ENCODE measurements at regions not wholly inside any gene's neighbourhood (a gene's known extent, or its start where the extent isn't known, plus 50 kb on each side); places are given as distances from the start of the nearest gene placed in this dataset.

GRCh38 chrX:30941898-30942297 lies 52.8 kb upstream of the TAB3 start:
- no peak overlapping the region for H3K4me3 Mint-ChIP-seq
- Histone ChIP-seq H3K27me3 (replicated peaks in 1 of 4; ENCODE audit: control extremely low read depth in 1 of 4, control insufficient read depth in 3 of 4, insufficient read depth in 4 of 4, low read length in 3 of 4) (no peaks in the 10 kb centered on the region), H3K27ac (ENCODE audit: low read length in 2 of 2) (no peak overlapping the region), H3K4me2 (replicated peaks; ENCODE audit: low read depth, low read length, poor library complexity, severe bottlenecking) (no peak overlapping the region), H3K9ac (ENCODE audit: low read length) (no peak overlapping the region), H3K4me1 (ENCODE audit: control insufficient read depth in 2 of 2, insufficient read depth in 2 of 2, low read length in 2 of 2) (no peaks in the 10 kb centered on the region), H4K20me1 (ENCODE audit: control insufficient read depth, insufficient read depth, low read length, poor library complexity, severe bottlenecking) (no peaks in the 10 kb centered on the region), H3K36me3 (replicated peaks in 1 of 2; ENCODE audit: control extremely low read depth in 1 of 2, control insufficient read depth in 1 of 2, extremely low read depth in 1 of 2, insufficient read depth in 2 of 2, low read length in 1 of 2) (no peaks in the 10 kb centered on the region), H3K4me3 (ENCODE audit: control extremely low read depth in 1 of 5, extremely low read depth in 1 of 5, insufficient read depth in 1 of 5, low read depth in 2 of 5, low read length in 4 of 5) (no peak overlapping the region), H3K9me3 (ENCODE audit: control extremely low read depth in 1 of 3, control insufficient read depth in 2 of 3, insufficient read depth in 1 of 3, low read length in 2 of 3) (no peaks in the 10 kb centered on the region), H2AFZ (ENCODE audit: insufficient read depth, low read depth, low read length, poor library complexity, severe bottlenecking) (no peak overlapping the region), H3K79me2 (ENCODE audit: control insufficient read depth, insufficient read depth, low read length) (no peaks in the 10 kb centered on the region)
- intact Hi-C loops (cut with micrococcal nuclease), result no loop called here
- no peak overlapping the region for H3K27ac Mint-ChIP-seq
- CTCF ChIA-PET, result no interaction called here
- WGBS (ENCODE audit: insufficient coverage), result no CpG with 5 or more reads among the region's 1 CpG
- ATAC-seq (ENCODE audit: low read depth) (no peak), DNase-seq (no peak)
- no peaks in the 10 kb centered on the region for H3K27me3 Mint-ChIP-seq
- TF ChIP-seq CTCF (IDR thresholded peaks at IDR 0.05) (no peak), EZH2 (IDR thresholded peaks at IDR 0.05; ENCODE audit: borderline replicate concordance, insufficient read depth, low read depth, low read length, poor library complexity, severe bottlenecking) (no peak)
- POLR2A ChIA-PET, result no interaction called here
- no peaks in the 10 kb centered on the region for H3K4me1 Mint-ChIP-seq
- H3K9me3 Mint-ChIP-seq (ENCODE audit: insufficient read depth), result no peaks in the 10 kb centered on the region

DNA sequence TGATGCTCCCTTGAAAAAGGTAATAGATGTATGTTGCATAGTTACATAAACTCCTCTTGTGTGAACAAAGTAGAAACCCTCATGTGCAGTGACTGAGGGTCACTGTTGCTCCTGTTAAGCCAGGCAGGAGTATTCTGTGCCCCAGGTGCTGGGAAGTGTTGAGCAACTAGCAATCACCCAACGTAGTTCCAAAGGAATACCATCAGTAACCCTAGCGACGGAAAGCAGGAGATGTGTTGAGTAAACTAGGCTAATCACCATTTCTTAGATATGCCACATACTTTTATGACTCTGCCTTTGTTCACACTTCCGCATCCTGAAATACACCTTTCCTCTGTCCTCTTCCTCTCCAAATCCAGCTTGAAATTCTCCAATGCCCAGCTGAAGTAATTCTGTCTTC lies 50.9 kb upstream of the TAB3 start:
- Histone ChIP-seq H3K9me3 (ENCODE audit: control extremely low read depth in 1 of 3, control insufficient read depth in 2 of 3, insufficient read depth in 1 of 3, low read length in 2 of 3) (no peaks in the 10 kb centered on the region), H3K4me3 (ENCODE audit: control extremely low read depth in 1 of 5, extremely low read depth in 1 of 5, insufficient read depth in 1 of 5, low read depth in 2 of 5, low read length in 4 of 5) (no peak overlapping the region), H3K4me2 (replicated peaks; ENCODE audit: low read depth, low read length, poor library complexity, severe bottlenecking) (no peak overlapping the region), H3K27ac (ENCODE audit: low read length in 2 of 2) (no peak overlapping the region), H4K20me1 (ENCODE audit: control insufficient read depth, insufficient read depth, low read length, poor library complexity, severe bottlenecking) (no peaks in the 10 kb centered on the region), H2AFZ (ENCODE audit: insufficient read depth, low read depth, low read length, poor library complexity, severe bottlenecking) (no peak overlapping the region), H3K9ac (ENCODE audit: low read length) (no peak overlapping the region), H3K4me1 (ENCODE audit: control insufficient read depth in 2 of 2, insufficient read depth in 2 of 2, low read length in 2 of 2) (no peaks in the 10 kb centered on the region), H3K79me2 (ENCODE audit: control insufficient read depth, insufficient read depth, low read length) (no peaks in the 10 kb centered on the region), H3K27me3 (replicated peaks in 1 of 4; ENCODE audit: control extremely low read depth in 1 of 4, control insufficient read depth in 3 of 4, insufficient read depth in 4 of 4, low read length in 3 of 4) (no peaks in the 10 kb centered on the region), H3K36me3 (replicated peaks in 1 of 2; ENCODE audit: control extremely low read depth in 1 of 2, control insufficient read depth in 1 of 2, extremely low read depth in 1 of 2, insufficient read depth in 2 of 2, low read length in 1 of 2) (no peaks in the 10 kb centered on the region)
- Mint-ChIP-seq H3K4me1 (no peaks in the 10 kb centered on the region), H3K9me3 (ENCODE audit: insufficient read depth) (no peaks in the 10 kb centered on the region), H3K4me3 (no peak overlapping the region), H3K27me3 (no peaks in the 10 kb centered on the region), H3K27ac (no peak overlapping the region)
- CTCF ChIA-PET, result no interaction called here
- DNase-seq, result no peak
- ATAC-seq (ENCODE audit: low read depth), result no peak
- POLR2A ChIA-PET, result no interaction called here
- intact Hi-C loops (cut with micrococcal nuclease), result no loop called here
- no peak for TF ChIP-seq EZH2 (IDR thresholded peaks at IDR 0.05; ENCODE audit: borderline replicate concordance, insufficient read depth, low read depth, low read length, poor library complexity, severe bottlenecking)
- no CpG with 5 or more reads among the region's 4 CpGs for WGBS (ENCODE audit: insufficient coverage)
